HG03103 (cell line): ENCODE measurements at regions not wholly inside any gene's neighbourhood (a gene's known extent, or its start where the extent isn't known, plus 50 kb on each side); places are given as distances from the start of the nearest gene placed in this dataset.
"Not testable (repeated sequence)": the region's sequence is repeated elsewhere in the genome, so short reads cannot be mapped to it uniquely, and the experiment has no call there.

Experiments used
- ATAC-seq: cut with Tn5 transposase; IDR thresholded peaks from one replicate; pipeline ENCODE4 v1.9.1; 2021; ENCODE audit warnings: low read depth; ENCODE audit not compliant: unreplicated experiment

DNA sequence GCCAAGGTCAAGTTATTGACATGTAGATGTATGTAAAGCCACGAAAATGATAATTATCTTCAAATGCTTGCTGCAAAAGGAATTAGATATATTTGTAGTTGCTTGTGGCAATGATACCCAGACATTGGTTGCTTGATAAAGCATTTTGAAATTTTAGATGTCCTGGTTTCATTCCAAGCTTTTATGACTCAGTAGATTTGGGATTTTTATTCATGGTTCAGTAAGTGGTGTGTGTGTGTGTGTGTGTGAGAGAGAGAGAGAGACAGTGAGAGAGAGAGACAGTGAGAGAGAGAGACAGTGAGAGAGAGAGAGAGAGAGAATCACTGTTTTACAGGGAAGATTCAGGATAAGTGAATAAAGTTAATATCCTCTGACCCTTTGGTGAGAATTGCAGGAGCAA is 498.2 kb upstream of the C1orf87 start:
- no peak for ATAC-seq

DNA sequence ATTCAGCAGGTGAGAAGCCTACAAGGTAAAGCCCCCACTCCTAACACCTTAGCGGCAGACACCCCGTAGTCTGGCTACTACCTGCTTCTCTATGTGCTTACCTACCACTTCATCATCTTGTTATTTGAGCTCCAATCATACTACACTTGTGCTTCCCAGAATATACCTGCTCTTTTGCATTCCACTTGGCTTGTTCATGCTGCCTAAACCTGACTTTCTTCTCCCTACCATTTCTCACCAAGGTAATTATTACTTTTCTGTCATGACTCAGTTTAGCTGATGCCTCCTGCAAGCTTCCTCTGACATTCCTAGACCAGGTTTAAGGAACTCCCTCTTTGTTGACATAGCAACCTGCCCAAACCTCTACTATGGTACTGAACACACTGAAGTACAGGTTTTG is 495.6 kb upstream of the C1orf87 start:
- ATAC-seq, result no peak

DNA sequence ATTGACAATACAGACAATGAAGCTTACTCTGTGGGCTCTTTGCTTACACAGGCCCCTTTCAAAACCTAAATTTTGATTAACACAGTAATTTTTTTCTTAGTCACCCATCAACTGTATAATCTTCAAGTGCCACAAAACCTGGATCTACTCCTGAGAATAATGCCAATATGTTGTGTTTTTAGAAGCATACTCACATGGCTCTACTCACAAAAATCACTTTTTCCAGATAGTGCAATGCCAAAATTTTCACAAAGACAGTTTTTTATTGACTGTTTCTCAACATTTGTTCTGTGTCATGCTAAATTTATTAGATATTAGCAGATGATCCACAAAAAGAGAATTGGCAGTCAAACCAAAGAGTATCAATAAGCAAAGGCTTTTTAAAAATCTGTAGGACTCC is 493.7 kb upstream of the C1orf87 start:
- no peak for ATAC-seq

DNA sequence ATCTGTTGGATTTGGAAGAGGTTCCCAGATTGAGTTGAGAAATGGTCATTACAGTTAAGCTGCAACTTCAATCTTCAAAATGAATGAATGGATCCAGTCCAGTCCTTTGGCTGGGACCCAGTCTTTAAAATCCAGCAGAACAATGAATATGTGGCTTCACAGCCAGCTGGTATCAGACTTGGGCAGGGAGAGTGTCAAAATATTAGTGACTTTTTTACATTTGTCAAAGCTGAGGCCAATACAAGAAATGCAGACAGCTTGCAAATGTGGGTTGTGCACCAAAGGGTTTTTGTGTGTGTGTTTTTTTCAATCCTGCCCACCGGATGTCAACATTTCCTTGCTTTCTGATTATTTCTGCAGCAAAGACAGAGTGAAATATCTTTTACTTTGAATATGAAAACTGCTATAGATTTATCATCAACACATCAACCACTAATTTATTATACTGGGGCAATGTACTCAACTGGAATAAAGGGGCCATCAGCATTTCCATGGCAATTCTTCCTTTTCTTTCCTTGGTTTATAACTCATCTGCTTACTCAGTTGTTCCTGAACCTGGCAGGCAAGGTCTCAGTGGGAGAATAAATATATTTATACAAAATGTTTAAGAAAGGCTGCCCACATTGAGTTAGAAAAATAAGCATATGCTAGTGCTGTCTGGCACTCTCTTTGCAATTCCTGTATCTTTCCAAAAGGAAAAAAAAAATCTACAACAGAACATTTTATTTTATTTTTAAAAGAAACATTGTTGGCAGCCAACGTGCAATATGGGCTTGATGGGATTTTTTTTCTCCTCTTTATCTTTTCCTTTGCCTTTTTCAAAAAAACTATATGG is 491.6 kb upstream of the C1orf87 start:
- ATAC-seq, result no peak

DNA sequence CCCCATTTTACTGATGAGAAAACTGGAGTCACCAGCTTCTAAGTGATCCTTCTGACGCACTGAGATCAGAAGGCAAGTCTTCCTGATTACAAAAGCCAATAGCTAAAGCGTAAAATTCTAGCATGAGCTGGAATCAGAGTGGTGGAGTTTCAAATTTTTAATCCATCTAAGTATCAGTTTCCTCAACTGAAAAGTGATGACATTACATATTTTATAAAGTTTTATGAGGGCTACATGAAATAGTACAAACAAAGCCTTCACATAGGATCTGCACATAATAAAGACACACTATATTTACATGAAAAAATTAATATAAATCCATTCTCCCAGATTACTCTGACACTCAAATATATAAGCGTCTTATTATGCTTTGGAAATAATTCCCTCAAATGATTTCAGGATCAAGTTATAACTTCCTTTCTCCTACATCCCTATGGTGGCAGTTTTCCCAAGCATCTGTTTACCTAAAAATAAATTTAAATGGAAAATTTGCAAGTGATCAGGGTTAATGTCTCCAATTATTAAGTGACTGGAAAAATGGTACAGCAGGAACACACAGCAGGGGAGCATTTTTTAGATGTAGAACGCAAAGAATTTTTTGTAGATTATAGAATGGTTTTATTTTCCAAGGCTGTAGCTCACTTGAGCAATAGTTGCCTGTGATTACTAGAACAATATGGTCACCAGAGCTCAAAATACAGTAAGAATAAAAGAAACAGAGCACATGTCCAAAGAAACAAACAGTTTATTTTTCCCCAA is 490.4 kb upstream of the C1orf87 start:
- no peak for ATAC-seq

DNA sequence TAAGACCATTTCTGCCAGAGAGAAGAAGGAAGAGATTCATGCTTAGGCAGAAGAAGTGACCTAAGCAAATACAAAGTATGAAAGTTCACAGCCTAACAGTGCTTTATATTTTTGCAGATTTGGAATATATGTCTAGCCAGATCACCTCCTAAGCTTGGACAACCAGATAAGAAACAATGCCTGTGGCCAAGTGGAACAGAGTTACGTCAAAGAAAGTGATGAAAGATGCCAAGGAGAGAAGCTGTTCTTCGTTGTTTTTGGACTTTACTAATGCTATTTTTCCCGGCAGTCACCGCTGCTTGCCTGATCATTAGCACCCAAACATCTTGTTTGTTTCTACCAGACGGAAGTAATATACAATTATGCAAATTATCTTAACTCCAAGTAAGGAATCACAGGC is 489.2 kb upstream of the C1orf87 start:
- no peak for ATAC-seq

DNA sequence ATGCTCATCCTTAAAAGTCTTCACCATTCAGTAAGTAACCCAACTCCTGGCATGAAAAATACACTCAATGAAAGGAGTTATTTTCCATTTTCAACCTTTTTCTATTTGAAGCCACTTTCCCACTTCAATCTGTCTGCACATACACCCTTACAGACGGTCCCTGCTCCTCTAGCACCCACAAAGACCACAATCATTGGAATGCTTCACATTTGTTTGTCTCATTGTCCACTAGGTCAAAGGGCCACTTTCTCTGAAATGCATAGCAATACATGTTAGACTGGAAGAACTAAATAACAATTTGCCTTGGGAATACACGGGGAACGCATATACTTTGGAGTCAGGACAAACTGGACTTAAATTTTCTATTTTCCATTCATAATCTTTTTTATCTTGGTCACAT is 487.1 kb upstream of the C1orf87 start:
- ATAC-seq, result no peak

DNA sequence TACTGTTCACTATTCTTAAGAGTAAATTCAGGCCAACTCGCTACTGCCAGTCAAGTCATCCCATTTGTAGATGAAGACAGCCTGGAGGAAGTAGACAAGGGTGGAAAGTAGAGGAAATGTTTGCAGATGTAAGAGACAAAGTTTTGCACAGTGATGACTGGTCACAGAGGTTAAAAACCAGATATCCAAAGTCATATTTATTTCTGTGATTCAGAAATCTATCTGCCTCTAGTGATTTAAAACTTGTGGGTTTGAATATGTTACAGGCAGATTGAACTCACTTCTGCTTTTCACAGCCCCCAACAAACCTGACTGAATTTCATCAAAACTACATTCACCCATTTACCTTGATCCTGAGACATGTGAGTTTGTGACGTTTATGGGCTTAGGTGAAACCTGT is 484.7 kb upstream of the C1orf87 start:
- ATAC-seq, result no peak

DNA sequence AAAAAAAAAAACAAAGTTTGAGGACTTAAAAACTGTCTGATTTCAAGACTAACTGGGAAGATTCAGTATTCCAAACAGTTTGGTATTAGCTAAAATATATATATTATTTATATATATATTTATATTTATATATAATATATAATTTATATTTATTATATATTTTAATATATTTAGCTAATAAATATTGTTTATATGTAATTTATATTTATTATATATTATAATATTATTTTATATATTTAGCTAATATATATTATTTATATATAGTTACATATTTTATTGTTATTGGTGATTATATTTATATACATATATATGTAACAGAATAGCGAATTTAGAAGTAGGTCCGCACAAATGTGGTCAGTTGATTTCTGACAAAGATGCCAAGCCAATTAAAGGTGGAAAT is 480.2 kb upstream of the C1orf87 start:
- ATAC-seq, result no peak

DNA sequence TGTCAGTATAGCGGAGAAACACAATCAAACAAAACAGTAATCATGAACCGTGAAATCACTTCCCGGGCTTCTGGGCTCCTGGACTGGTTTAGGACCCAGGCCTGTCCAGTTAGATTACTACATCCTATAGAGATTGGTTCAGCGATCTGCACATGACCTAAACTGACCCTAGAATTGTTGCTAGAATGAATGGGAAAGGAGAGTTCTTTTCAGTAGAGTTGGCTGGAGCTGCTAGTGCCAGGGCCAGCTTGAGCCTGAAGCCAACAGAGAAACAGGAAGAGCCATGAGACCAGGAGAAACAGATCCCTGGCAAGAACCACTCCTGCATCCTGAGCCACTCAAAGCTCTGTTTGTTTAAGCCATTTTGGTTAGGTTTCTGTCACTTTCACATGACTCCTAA is 474.3 kb upstream of the C1orf87 start:
- no peak for ATAC-seq

DNA sequence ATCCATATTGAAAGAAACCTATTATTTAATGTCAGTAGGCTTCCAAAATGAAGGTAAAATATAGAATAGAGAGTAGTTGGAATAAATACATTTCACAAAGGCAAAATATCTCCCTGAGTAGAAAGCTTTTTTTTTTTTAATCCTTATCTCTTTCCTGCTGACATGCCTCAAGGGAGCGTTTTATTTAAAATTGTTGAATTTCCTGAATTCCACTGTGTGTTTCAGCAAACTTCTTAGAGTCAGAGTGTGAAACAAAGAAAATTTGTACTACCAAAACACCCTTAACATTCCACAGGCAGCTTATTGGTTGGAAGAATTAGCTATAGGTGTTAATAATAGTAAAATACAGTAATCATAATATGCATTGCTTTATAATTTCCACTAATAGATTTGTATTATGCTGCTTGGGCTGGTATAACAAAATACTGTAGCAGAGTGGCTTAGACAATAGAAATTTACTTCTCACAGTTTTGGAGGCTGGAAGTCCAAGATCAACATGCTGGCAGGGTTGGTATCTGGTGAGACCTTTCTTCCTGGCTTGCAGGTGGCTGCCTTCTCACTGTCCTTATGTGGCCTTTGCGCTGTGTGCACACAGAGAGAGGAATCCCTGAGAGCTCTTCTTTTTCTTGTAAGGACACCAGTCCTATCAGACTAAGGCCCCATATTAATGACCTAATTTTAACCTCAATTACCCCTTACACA is 468.4 kb upstream of the C1orf87 start:
- no peak for ATAC-seq

DNA sequence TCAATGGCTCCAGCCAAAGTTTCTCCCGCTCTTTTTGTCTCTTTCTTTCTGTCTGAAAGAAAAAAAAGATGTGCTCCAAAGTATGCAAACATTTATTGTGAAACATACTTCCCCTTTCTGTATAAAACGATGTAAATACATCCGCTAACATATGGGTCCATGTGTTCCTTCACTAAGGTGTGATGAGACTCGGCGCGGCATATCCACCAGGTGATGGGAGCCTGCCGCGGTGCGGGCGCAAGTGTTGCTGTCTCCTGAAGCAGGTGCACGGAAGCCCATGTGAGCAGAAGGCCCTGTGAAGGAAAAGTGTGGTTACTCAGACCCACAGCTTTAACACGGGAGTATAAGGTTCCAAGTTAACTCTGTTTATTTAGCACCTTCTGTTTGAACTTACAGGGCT is 466.6 kb upstream of the C1orf87 start:
- ATAC-seq, result no peak

DNA sequence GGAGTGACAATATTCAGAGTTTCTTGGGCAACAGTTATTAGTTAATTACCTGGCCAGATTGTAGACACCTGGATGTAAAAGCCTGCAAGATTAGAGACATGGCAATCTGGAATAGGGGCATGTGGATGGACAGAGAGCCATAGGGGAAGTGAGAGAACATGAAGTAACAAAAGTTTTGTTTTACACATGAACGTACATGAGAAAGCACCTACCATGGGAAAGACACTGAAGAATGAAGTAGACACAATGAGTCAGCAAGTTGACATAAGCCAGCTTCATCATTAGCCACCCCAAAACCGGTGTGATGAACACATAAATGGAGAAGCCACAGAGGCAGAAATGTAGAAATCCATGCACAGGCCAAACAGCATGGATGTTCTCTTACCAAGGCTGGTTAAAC is 462.1 kb upstream of the C1orf87 start:
- ATAC-seq, result no peak

DNA sequence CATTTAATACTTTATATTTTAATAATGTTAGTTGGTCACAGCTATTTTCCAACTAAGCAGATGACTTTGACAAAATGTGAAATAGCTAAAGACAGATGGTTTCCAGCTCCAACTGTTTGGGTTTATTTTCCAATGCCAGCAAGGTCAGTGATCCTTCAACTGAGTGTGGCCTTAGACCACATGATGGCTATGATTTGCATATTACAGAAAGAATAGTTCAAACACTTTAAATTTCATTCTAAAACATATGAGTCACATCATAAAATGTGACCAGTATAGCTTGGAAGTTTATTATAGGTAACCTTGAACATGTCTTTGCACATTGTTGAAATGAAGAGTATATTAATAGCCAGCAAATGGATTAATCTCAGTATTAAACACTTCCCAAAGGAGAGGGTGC is 454.0 kb upstream of the C1orf87 start:
- ATAC-seq, result no peak

DNA sequence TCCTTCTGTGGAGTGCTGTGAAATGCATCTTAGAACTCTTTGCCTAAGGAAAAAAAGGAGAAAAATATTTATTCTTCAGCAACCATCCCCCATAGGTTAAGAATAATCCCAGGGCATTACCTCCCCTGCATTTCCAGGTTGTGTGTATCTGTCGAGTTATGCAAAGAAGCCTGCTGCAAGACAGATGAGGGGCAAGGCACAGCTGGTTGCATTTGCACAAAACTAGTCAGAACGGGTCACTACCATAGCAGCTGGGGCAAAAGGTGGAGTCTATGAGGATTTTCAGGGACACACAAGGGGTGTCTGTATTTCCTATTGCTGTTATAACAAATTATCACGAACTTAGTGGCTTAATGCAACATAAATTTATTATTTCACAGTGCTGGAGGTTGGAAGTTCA is 443.4 kb upstream of the C1orf87 start:
- ATAC-seq, result no peak

DNA sequence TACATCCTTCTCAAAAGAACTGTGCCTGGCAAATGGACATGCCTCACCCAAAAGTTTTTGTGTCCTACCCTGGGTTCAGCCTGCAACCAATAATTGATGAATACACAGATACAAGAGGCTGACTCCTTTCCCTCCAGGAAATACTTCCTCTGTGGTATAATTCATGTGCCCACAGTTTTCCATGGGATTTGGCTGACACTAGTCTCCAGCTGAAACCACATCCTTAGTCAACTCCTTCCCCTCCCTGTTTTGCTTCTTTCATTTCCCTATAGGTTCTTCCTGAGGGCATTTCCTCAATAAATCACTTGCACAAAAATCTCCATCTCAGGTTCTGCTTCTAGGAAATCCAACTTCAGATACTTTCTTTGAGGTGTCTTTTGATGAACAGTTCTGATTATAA is 436.6 kb upstream of the C1orf87 start:
- no peak for ATAC-seq

DNA sequence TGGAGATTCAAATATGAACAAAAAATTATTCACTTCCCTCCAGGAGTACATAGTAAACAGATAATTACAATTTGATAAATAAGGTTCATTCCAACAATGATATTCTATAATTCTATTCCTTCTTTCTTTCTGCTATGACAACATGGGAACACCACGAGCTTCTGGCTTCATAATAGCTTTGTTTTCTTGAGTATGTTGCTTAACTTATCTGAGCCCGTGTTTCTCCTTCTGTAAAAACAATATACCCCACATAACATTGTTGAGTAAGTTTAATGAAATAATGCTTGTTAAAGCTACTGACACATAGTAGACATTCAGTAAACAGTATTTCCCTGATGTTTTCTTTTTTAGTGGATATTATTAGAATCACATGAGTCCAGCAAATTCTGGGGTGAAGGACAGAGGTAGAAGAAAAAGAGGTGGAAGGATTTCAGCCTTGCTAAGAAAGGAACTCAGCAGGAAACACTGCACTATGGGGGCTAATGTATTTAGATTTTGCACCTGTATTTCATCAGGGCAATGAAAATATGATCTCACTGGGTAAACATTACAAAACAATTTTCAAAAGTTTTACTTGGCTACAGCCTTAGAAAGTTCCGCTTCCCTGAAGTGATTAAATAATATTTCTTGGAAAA is 430.8 kb upstream of the C1orf87 start:
- no peak for ATAC-seq

DNA sequence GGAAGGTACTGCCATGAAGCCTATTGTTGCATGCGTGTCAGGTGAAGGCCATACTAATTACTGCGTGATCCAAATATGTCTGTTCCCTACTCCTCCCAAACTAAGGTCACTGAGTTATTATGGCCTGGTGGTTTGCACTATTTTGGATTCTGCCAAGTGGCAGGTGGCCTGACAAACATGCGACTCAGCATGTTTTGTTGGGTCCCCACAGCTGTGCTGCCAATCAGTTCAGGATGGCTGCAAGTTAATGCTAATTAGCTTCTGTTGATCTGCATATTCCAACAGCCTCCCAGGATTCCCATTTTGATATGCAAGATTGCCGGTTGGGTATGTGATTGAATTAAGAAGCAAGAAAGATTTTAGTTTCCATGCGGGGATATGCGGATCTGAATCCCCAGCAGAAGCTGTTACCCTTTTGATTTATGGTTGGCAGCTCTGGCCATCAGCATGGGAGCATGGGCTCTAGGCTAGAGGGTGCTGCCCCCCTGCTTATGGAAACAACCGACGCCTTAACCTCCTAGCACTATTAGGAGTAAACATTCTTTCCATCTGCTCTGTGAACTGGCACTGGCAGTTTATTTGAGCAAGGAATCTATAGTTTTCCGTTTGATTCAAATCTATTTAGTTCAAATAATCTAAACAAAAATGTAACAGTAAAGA is 429.8 kb upstream of the C1orf87 start:
- no peak for ATAC-seq

DNA sequence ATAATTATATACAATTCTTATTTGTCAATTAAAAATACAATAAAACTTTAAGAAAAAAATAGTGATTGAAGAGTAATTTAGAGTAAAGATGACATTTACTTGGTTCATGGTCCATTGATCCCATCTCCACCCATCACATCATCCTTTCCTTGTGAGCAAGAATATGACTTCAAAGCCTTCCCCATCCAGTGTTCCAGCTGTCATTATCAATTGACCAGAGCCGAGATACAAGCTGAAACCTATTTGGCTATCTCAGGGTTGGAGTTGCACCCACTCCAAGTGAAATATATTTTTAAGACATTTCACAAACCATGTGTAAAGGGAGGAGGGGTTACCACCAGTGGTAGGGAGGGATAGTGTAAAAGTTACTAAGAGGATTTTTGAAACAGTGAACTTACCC is 428.9 kb upstream of the C1orf87 start:
- no peak for ATAC-seq

DNA sequence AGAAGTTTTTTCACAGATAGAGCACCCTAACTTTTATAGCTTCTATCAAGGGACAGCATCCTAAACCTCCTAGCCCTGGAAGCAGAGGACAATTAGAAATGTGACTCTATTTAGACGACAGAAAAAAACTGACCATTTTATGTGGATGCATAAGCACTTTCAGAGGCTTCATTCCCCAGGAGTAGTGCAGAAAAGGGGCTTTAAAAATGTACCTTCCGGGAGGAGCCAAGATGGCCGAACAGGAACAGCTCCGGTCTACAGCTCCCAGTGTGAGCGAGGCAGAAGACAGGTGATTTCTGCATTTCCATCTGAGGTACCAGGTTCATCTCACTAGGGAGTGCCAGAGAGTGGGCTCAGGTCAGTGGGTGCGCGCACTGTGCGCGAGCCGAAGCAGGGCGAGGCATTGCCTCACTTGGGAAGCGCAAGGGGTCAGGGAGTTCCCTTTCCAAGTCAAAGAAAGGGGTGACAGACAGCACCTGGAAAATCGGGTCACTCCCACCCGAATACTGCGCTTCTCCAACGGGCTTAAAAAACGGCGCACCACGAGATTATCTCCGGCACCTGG is 416.4 kb upstream of the C1orf87 start:
- ATAC-seq, result not testable (repeated sequence)
